Ovary (tissue), 7 donors: ENCODE measurements at regions not wholly inside any gene's neighbourhood (a gene's known extent, or its start where the extent isn't known, plus 50 kb on each side); places are given as distances from the start of the nearest gene placed in this dataset.

Experiments
- DNase-seq, 5 donors: peaks; one replicate each; pipeline ENCODE4 v3.0.0-alpha.2; 2019 to 2020
- H3K27ac ChIP-seq, 2 donors: fragments of 200-600 bp; one replicate each; pipeline versions ENCODE4 v1.5.1 to v1.8.0; 2019 to 2022
- H3K27me3 ChIP-seq: fragments of 200-600 bp; one replicate; pipeline ENCODE4 v1.8.0; 2022
- H3K36me3 ChIP-seq: fragments of 200-600 bp; sonication (generic); one replicate; pipeline ENCODE4 v1.5.1; 2019
- H3K4me1 ChIP-seq: one replicate; pipeline ENCODE4 v1.8.1; 2013; ENCODE audit warnings: mild to moderate bottlenecking, moderate library complexity; ENCODE audit not compliant: insufficient read depth
- H3K4me3 ChIP-seq: fragments of 200-600 bp; sonication (generic); one replicate; pipeline ENCODE4 v1.5.1; 2017
- H3K9me3 ChIP-seq, 2 donors: fragments of 200-600 bp in 1 of 2; sonication (generic) in 1 of 2; one replicate each; pipeline versions ENCODE4 v1.5.1 to v1.8.1; 2013 to 2019; ENCODE audit warnings: mild to moderate bottlenecking in 1 of 2, moderate library complexity in 1 of 2
- CTCF ChIP-seq, 3 donors: fragments of 450-650 bp in 2 of 3; fragments of 200-600 bp in 1 of 3; IDR thresholded peaks; one replicate each; pipeline versions ENCODE4 v1.5.1 to v1.8.0; 2016 to 2022; ENCODE audit warnings: antibody characterized with exemption in 3 of 3, mild to moderate bottlenecking in 1 of 3
- EP300 ChIP-seq: sonication (generic); formaldehyde crosslinking; IDR thresholded peaks from one replicate; pipeline ENCODE4 v1.6.1; 2017; ENCODE audit warnings: antibody characterized with exemption
- POLR2A ChIP-seq: fragments of 450-650 bp; IDR thresholded peaks from one replicate; pipeline ENCODE4 v1.6.1; 2017; ENCODE audit warnings: antibody characterized with exemption, mild to moderate bottlenecking, moderate library complexity
- WGBS, 3 donors: extraction: QIAGEN DNeasy Blood & Tissue Kit in 1 of 3; methylation state at CpG; one replicate each; pipeline versions ENCODE4 v1.1.5 to v1.1.7; 2013 to 2017; 5-methylcytosine and 5-hydroxymethylcytosine counted together
- intact Hi-C, 4 donors: fragments of 100-400 bp; cut with DNase I; formaldehyde crosslinking; loops; one replicate each; pipeline versions ENCODE4 v1.11.0 to v1.15.1; 2022 to 2023
- donor health status: DM: no; HTN: no; CAD: no; lungs with moderate emphysema.
- donor health status: DM: no; HTN: no; CAD: no.
- donor health status: Bipolar disorder and iron deficiency.
- donor health status: DM: no; HTN: no; CAD: no.
- donor health status: DM: yes; HTN: yes; CAD: no.

GRCh38 chr13:34223984-34224383 lies 406.0 kb downstream of the RFC3 start:
- no peaks in the 10 kb centered on the region for H3K4me1 ChIP-seq
- H3K36me3 ChIP-seq, result no peaks in the 10 kb centered on the region
- 63 to 80% (median 71%) methylated on average over 2 of the region's 2 CpGs for WGBS, 3 donors
- no peak overlapping the region for H3K27ac ChIP-seq
- no peaks in the 10 kb centered on the region for H3K9me3 ChIP-seq
- intact Hi-C loops, result loop anchor here in 1 of 4 donors (2.0 kb wide), 1 partner anchor 49 kb away; no protein-coding TSS in a partner anchor
- no peaks in the 10 kb centered on the region for H3K27me3 ChIP-seq
- TF ChIP-seq EP300, result no peak
- TF ChIP-seq CTCF (IDR thresholded peaks at IDR 0.05), result no peak
- no peak for TF ChIP-seq POLR2A
- H3K4me3 ChIP-seq, result no peak overlapping the region
- no peak for DNase-seq

- Histone ChIP-seq H3K4me3 (no peak overlapping the region), H3K4me1 (no peaks in the 10 kb centered on the region), H3K27ac (no peak overlapping the region), H3K9me3 (no peaks in the 10 kb centered on the region), H3K36me3 (no peaks in the 10 kb centered on the region), H3K27me3 (no peaks in the 10 kb centered on the region)
- TF ChIP-seq EP300, result no peak
- TF ChIP-seq CTCF (IDR thresholded peaks at IDR 0.05), result no peak
- DNase-seq, result no peak
- WGBS, 3 donors, result 75 to 88% (median 78%) methylated on average over 10 of the region's 10 CpGs
- intact Hi-C loops, result loop anchor here in 1 of 4 donors (2.0 kb wide), 1 partner anchor 50 kb away; no protein-coding TSS in a partner anchor
Measured at GRCh38 chr13:34224877-34225276, 406.9 kb downstream of the RFC3 start.

GRCh38 chr13:34230271-34230670 lies 412.3 kb downstream of the RFC3 start:
- intact Hi-C loops, result no loop called here
- Histone ChIP-seq H3K4me1 (no peaks in the 10 kb centered on the region), H3K4me3 (no peak overlapping the region), H3K9me3 (no peaks in the 10 kb centered on the region), H3K27me3 (no peaks in the 10 kb centered on the region), H3K36me3 (no peaks in the 10 kb centered on the region), H3K27ac (no peak overlapping the region)
- TF ChIP-seq POLR2A, result no peak
- no peak for TF ChIP-seq EP300
- no peak for TF ChIP-seq CTCF (IDR thresholded peaks at IDR 0.05)
- DNase-seq, result no peak

- Histone ChIP-seq H3K9me3 (no peaks in the 10 kb centered on the region), H3K36me3 (no peaks in the 10 kb centered on the region), H3K4me3 (no peak overlapping the region), H3K4me1 (no peaks in the 10 kb centered on the region), H3K27ac (no peak overlapping the region), H3K27me3 (no peaks in the 10 kb centered on the region)
- WGBS, 3 donors, result 78 to 87% (median 79%) methylated on average over 5 of the region's 5 CpGs
- intact Hi-C loops, result no loop called here
- no peak for DNase-seq
- TF ChIP-seq EP300 (no peak), CTCF (IDR thresholded peaks at IDR 0.05) (no peak), POLR2A (no peak)
Measured at GRCh38 chr13:34241332-34241731, 423.4 kb downstream of the RFC3 start.

GRCh38 chr13:34243403-34243802 lies 425.5 kb downstream of the RFC3 start:
- no peak overlapping the region for H3K27ac ChIP-seq
- TF ChIP-seq POLR2A (no peak), CTCF (IDR thresholded peaks at IDR 0.05) (no peak), EP300 (no peak)
- intact Hi-C loops, result no loop called here
- no peak for DNase-seq
- no peaks in the 10 kb centered on the region for H3K4me1 ChIP-seq
- H3K9me3 ChIP-seq, result no peaks in the 10 kb centered on the region
- H3K36me3 ChIP-seq, result no peaks in the 10 kb centered on the region
- H3K4me3 ChIP-seq, result no peak overlapping the region
- WGBS, 3 donors, result 56 to 68% (median 67%) methylated on average over 3 of the region's 3 CpGs
- no peaks in the 10 kb centered on the region for H3K27me3 ChIP-seq
